Vagina (tissue), 2 donors: ENCODE measurements at regions not wholly inside any gene's neighbourhood (a gene's known extent, or its start where the extent isn't known, plus 50 kb on each side); places are given as distances from the start of the nearest gene placed in this dataset.

ENCODE experiments used
- DNase-seq, 2 donors: peaks; one replicate each; pipeline ENCODE4 v3.0.0-alpha.2; 2017; ENCODE audit errors: extremely low spot score in 2 of 2
- H3K27ac ChIP-seq: fragments of 200-600 bp; sonication (generic); one replicate; pipeline ENCODE4 v1.5.1; 2019
- H3K27me3 ChIP-seq: fragments of 200-600 bp; sonication (generic); one replicate; pipeline ENCODE4 v1.5.1; 2019
- H3K36me3 ChIP-seq, 2 donors: fragments of 200-600 bp; sonication (generic); one replicate each; pipeline ENCODE4 v1.5.1; 2017 to 2019
- H3K4me1 ChIP-seq: fragments of 200-600 bp; sonication (generic); one replicate; pipeline ENCODE4 v1.5.1; 2019
- H3K4me3 ChIP-seq, 2 donors: fragments of 200-600 bp; sonication (generic); 1 replicate in 1 of 2; 2 replicates in 1 of 2; pipeline ENCODE4 v1.5.1; 2016 to 2019
- H3K9me3 ChIP-seq: fragments of 200-600 bp; sonication (generic); one replicate; pipeline ENCODE4 v1.5.1; 2019
- POLR2A ChIP-seq, 2 donors: fragments of 450-650 bp; IDR thresholded peaks; one replicate each; pipeline ENCODE4 v1.6.1; 2017; ENCODE audit warnings: antibody characterized with exemption in 2 of 2, mild to moderate bottlenecking in 2 of 2, moderate library complexity in 2 of 2
- POLR2AphosphoS5 ChIP-seq, 2 donors: sonication (generic); formaldehyde crosslinking; IDR thresholded peaks; one replicate each; pipeline ENCODE4 v1.9.0; 2017; ENCODE audit warnings: antibody characterized with exemption in 2 of 2, mild to moderate bottlenecking in 2 of 2, low read depth in 1 of 2; ENCODE audit not compliant: insufficient read depth in 1 of 2
- intact Hi-C: fragments of 100-400 bp; cut with DNase I; formaldehyde crosslinking; loops from one replicate; pipeline ENCODE4 v1.15.1; 2023
- TF ChIP-seq, protein P1 (sequence below), 3 experiments: fragments of 450-650 bp in 2 of 3; fragments of 200-600 bp in 1 of 3; sonication (generic) in 1 of 3; IDR thresholded peaks; one replicate each; pipeline ENCODE4 v1.5.1; 2017 to 2019; ENCODE audit warnings: antibody characterized with exemption in 3 of 3, mild to moderate bottlenecking in 2 of 3, moderate library complexity in 2 of 3

DNA sequence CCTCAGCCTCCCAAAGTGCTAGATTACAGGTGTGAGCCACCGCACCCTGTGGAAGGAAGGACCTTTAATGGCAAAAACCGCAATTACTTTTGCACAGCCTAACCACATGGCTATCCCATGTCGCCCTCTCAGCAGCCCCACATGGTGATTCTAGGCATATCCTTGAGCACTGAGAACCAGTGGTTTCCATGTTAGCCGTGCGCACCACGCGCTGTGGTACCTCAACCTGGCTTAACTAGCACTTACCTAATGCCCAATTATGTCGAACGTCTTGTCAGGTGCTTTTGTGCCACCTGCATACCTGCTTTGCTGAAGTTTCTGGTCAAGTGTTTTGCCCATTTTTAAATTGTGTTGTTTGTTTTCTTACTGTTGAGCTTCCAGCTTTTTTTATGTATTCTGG, 697.9 kb downstream of the BRD1 start:
- no peaks in the 10 kb centered on the region for H3K4me1 ChIP-seq
- TF ChIP-seq POLR2AphosphoS5 (IDR thresholded peaks at IDR 0.05; ENCODE audit: insufficient read depth in 1 of 2, low read depth in 1 of 2): no peak
- no peak for TF ChIP-seq POLR2A (IDR thresholded peaks at IDR 0.05)
- TF ChIP-seq, protein P1, sequence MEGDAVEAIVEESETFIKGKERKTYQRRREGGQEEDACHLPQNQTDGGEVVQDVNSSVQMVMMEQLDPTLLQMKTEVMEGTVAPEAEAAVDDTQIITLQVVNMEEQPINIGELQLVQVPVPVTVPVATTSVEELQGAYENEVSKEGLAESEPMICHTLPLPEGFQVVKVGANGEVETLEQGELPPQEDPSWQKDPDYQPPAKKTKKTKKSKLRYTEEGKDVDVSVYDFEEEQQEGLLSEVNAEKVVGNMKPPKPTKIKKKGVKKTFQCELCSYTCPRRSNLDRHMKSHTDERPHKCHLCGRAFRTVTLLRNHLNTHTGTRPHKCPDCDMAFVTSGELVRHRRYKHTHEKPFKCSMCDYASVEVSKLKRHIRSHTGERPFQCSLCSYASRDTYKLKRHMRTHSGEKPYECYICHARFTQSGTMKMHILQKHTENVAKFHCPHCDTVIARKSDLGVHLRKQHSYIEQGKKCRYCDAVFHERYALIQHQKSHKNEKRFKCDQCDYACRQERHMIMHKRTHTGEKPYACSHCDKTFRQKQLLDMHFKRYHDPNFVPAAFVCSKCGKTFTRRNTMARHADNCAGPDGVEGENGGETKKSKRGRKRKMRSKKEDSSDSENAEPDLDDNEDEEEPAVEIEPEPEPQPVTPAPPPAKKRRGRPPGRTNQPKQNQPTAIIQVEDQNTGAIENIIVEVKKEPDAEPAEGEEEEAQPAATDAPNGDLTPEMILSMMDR (IDR thresholded peaks at IDR 0.05): no peak
- intact Hi-C loops: no loop called here
- no peak overlapping the region for H3K27ac ChIP-seq
- H3K4me3 ChIP-seq: no peak overlapping the region
- no peak for DNase-seq
- H3K27me3 ChIP-seq: no peaks in the 10 kb centered on the region
- no peaks in the 10 kb centered on the region for H3K36me3 ChIP-seq
- no peaks in the 10 kb centered on the region for H3K9me3 ChIP-seq

DNA sequence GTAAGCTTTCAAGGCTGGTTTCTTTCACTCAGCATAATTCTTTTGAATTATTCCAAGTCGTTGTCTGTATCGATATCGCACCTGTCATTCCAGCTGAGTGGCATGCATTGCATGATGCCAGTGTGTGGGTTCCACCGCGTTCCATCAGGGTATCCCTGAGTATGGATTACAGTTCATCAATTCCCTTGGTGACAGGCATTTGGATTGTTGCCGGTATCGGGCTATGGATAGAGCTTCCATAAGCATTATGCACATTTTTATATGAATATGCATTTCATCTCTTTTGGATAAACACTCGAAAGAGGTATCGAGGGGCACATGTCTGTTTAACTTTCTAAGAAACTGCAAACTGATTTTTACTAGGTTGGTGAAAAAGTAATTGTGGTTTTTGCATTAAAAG, 698.8 kb downstream of the BRD1 start:
- DNase-seq: no peak
- Histone ChIP-seq H3K36me3 (no peaks in the 10 kb centered on the region), H3K4me1 (no peaks in the 10 kb centered on the region), H3K27me3 (no peaks in the 10 kb centered on the region), H3K9me3 (no peaks in the 10 kb centered on the region), H3K4me3 (no peak overlapping the region), H3K27ac (no peak overlapping the region)
- TF ChIP-seq POLR2AphosphoS5 (IDR thresholded peaks at IDR 0.05; ENCODE audit: insufficient read depth in 1 of 2, low read depth in 1 of 2) (no peak), POLR2A (IDR thresholded peaks at IDR 0.05) (no peak)
- TF ChIP-seq, protein P1 (IDR thresholded peaks at IDR 0.05): no peak
- intact Hi-C loops: no loop called here

DNA sequence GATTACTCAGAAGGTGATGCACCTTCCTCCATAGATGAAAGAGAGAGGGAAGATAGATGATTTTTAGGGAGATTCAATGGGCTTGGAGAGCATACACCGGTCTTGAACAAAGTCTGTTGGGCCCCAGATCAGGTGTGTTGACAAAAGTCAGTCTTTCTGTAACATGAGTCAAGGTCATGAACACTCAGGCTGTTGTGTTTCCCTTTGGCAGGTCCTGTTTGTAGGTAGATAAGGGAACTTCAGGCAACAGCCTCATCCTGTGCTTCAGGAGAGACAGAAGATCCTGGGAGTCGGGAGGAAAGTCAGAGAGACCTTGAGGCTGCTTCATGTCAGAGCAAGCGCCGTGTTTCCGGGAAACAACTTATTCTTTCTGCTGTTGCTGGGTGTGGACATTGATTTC, 703.1 kb downstream of the BRD1 start:
- Histone ChIP-seq H3K9me3 (no peaks in the 10 kb centered on the region), H3K4me1 (no peaks in the 10 kb centered on the region), H3K4me3 (no peak overlapping the region), H3K36me3 (no peaks in the 10 kb centered on the region), H3K27ac (no peak overlapping the region), H3K27me3 (no peaks in the 10 kb centered on the region)
- DNase-seq: no peak
- intact Hi-C loops: no loop called here
- TF ChIP-seq POLR2AphosphoS5 (IDR thresholded peaks at IDR 0.05; ENCODE audit: insufficient read depth in 1 of 2, low read depth in 1 of 2) (no peak), POLR2A (IDR thresholded peaks at IDR 0.05) (no peak)
- TF ChIP-seq, protein P1 (IDR thresholded peaks at IDR 0.05): no peak

DNA sequence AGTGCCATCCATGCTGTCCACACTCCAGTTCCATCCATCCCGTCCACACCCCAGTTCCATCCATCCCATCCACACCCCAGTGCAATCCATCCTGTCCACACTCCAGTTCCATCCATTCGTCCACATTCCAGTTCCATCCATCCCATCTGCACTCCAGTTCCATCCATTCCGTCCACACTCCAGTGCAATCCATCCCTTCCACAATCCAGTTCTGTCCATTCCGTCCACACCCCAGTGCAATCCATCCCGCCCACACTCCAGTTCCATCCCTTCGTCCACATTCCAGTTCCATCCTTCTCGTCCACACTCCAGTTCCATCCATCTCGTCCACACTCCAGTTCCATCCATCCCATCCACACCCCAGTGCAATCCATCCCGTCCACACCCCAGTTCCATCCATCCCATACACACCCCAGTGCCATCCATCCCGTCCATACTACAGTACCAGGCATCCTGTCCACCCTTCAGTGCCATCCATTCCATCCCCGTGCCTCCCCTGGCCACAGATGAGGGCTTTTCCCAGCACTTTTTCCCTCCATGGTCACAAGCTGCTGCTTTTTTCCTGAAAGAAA, 704.0 kb downstream of the BRD1 start:
- Histone ChIP-seq H3K4me1 (no peaks in the 10 kb centered on the region), H3K27me3 (no peaks in the 10 kb centered on the region), H3K27ac (no peak overlapping the region), H3K9me3 (no peaks in the 10 kb centered on the region), H3K4me3 (no peak overlapping the region), H3K36me3 (no peaks in the 10 kb centered on the region)
- no peak for DNase-seq
- TF ChIP-seq, protein P1 (IDR thresholded peaks at IDR 0.05): no peak
- TF ChIP-seq POLR2AphosphoS5 (IDR thresholded peaks at IDR 0.05; ENCODE audit: insufficient read depth in 1 of 2, low read depth in 1 of 2) (no peak), POLR2A (IDR thresholded peaks at IDR 0.05) (no peak)
- intact Hi-C loops: no loop called here

DNA sequence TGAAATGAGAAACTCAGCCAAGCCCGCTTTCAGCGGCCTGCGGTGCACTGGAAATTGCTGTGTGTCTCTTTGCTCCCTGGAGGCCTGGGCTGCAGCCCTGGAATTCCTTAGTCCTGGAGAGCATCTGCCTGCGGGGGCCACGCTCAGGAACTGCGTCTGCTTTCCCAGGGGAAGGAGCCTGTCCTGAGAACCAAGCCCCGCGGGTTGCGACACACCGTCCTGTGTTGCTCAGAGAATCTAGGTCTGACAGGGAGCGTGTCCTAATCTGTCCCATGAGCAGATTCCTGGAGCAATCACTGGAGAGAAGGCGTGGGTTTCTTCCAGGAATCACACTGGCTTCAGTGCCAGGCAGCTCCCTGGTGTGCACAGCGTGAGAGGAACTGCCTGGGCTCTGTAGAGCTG, 708.1 kb downstream of the BRD1 start:
- Histone ChIP-seq H3K27me3 (no peaks in the 10 kb centered on the region), H3K27ac (no peak overlapping the region), H3K9me3 (no peaks in the 10 kb centered on the region), H3K4me1 (no peaks in the 10 kb centered on the region), H3K36me3 (no peaks in the 10 kb centered on the region), H3K4me3 (no peak overlapping the region)
- intact Hi-C loops: no loop called here
- TF ChIP-seq, protein P1 (IDR thresholded peaks at IDR 0.05): no peak
- TF ChIP-seq POLR2A (IDR thresholded peaks at IDR 0.05) (no peak), POLR2AphosphoS5 (IDR thresholded peaks at IDR 0.05; ENCODE audit: insufficient read depth in 1 of 2, low read depth in 1 of 2) (no peak)
- no peak for DNase-seq
